ENCODE measurements at regions not wholly inside any gene's neighbourhood (a gene's known extent, or its start where the extent isn't known, plus 50 kb on each side); places are given as distances from the start of the nearest gene placed in this dataset.

DNA sequence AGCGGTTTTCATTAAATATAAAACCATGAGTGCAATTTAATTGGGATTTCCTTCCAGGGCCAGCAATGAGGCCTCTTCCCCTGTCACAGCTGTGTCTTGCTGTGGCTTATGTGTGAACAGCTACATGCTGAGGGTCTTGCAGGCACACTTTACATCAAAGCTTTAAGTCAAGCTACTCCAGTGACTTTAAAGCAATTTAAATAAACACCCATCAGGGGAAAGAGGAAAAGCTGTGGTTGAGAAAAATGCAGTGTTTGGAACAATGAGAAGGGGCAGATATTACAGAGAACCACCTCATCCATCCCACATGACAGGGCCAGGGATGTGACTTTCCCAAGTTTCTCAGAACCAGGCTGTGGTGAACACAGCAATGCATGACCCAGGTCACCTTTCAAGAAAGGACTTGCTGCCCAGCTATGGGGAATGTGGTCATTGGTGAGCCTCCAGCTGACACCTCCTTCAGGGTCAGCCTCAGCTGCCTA lies 115.9 kb upstream of the LPAR1 start:
- Histone ChIP-seq H3K4me1 (no peaks in the 10 kb centered on the region), H3K27me3 (replicated peaks; ENCODE audit: control insufficient read depth, insufficient read depth, low read length) (no peaks in the 10 kb centered on the region), H3K4me3 (ENCODE audit: low read depth, low read length) (no peak overlapping the region), H3K9me3 (no peaks in the 10 kb centered on the region), H3K36me3 (ENCODE audit: control insufficient read depth, insufficient read depth, low read length) (no peaks in the 10 kb centered on the region)
- no peaks in the 10 kb centered on the region for H3K9me3 Mint-ChIP-seq (ENCODE audit: unreplicated experiment)
- H3K36me3 Mint-ChIP-seq (ENCODE audit: insufficient read depth, unreplicated experiment): no peaks in the 10 kb centered on the region
- H3K27ac Mint-ChIP-seq (ENCODE audit: unreplicated experiment): no peak overlapping the region
- no peaks in the 10 kb centered on the region for H3K4me1 Mint-ChIP-seq (ENCODE audit: low read depth, unreplicated experiment)
- intact Hi-C loops (cut with micrococcal nuclease; ENCODE audit: unreplicated experiment): no loop called here
- H3K4me3 Mint-ChIP-seq (ENCODE audit: unreplicated experiment): no peak overlapping the region
- no peak for DNase-seq
- ChIA-PET CTCF (no interaction called here), POLR2A (no interaction called here)
- no TSS peak for BruUV-seq (replicated peaks)
- TF ChIP-seq, protein P1, sequence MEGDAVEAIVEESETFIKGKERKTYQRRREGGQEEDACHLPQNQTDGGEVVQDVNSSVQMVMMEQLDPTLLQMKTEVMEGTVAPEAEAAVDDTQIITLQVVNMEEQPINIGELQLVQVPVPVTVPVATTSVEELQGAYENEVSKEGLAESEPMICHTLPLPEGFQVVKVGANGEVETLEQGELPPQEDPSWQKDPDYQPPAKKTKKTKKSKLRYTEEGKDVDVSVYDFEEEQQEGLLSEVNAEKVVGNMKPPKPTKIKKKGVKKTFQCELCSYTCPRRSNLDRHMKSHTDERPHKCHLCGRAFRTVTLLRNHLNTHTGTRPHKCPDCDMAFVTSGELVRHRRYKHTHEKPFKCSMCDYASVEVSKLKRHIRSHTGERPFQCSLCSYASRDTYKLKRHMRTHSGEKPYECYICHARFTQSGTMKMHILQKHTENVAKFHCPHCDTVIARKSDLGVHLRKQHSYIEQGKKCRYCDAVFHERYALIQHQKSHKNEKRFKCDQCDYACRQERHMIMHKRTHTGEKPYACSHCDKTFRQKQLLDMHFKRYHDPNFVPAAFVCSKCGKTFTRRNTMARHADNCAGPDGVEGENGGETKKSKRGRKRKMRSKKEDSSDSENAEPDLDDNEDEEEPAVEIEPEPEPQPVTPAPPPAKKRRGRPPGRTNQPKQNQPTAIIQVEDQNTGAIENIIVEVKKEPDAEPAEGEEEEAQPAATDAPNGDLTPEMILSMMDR (IDR thresholded peaks at IDR 0.05; ENCODE audit: insufficient read depth in 1 of 2, low read depth in 1 of 2, low read length in 1 of 2, severe bottlenecking in 1 of 2, unreplicated experiment in 1 of 2): no peak
- peaks cover 9% of the 10 kb centered on the region for H3K27me3 Mint-ChIP-seq (ENCODE audit: insufficient read depth, unreplicated experiment)

DNA sequence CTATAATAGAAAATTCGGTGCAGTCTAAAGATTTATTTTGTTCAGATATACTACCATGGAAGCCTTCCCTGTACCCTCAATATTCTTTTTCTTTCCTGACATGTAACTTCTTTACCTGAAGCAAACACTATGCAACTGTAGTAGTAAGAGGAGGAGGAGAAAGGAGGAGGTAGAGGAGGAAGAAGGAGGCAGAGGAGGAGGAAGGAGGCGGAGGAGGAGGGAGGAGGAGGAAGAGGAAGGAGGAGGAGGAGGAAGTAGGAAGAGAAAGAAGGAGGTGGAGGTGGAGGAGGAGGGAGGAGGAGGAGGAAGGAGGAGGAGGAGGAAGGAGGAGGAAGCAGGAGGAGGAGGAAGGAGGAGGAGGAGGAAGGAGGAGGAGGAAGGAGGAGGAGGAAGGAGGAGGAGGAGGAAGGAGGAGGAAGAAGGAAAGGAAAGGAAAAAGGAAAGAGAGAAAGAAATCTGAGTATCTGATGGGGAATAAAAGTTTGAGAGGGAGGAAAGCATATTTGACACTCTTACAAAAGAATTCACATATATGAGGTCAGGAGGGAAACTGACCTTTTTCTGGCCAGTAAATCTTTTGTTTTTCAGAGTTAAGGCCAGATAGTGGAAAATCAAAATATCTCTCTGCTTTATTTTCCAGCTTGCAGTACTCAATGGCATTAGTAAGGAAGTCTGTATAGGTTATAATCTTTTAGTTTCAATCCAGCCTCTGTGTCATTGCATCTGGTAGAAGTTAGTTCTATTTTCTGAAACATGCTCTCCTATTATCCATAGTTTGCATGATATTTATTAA lies 114.5 kb upstream of the LPAR1 start:
- Mint-ChIP-seq H3K4me1 (ENCODE audit: low read depth, unreplicated experiment) (no peaks in the 10 kb centered on the region), H3K36me3 (ENCODE audit: insufficient read depth, unreplicated experiment) (no peaks in the 10 kb centered on the region), H3K27ac (ENCODE audit: unreplicated experiment) (no peak overlapping the region), H3K27me3 (ENCODE audit: insufficient read depth, unreplicated experiment) (peaks cover 6% of the 10 kb centered on the region), H3K4me3 (ENCODE audit: unreplicated experiment) (no peak overlapping the region), H3K9me3 (ENCODE audit: unreplicated experiment) (no peaks in the 10 kb centered on the region)
- intact Hi-C loops (cut with micrococcal nuclease; ENCODE audit: unreplicated experiment): no loop called here
- TF ChIP-seq, protein P1 (IDR thresholded peaks at IDR 0.05; ENCODE audit: insufficient read depth in 1 of 2, low read depth in 1 of 2, low read length in 1 of 2, severe bottlenecking in 1 of 2, unreplicated experiment in 1 of 2): no peak
- H3K4me3 ChIP-seq (ENCODE audit: low read depth, low read length): no peak overlapping the region
- no TSS peak for BruUV-seq (replicated peaks)
- no peaks in the 10 kb centered on the region for H3K9me3 ChIP-seq
- ChIA-PET CTCF (no interaction called here), POLR2A (no interaction called here)
- H3K4me1 ChIP-seq: no peaks in the 10 kb centered on the region
- H3K27me3 ChIP-seq (replicated peaks; ENCODE audit: control insufficient read depth, insufficient read depth, low read length): no peaks in the 10 kb centered on the region
- no peak for DNase-seq
- H3K36me3 ChIP-seq (ENCODE audit: control insufficient read depth, insufficient read depth, low read length): no peaks in the 10 kb centered on the region

- POLR2A ChIA-PET: no interaction called here
- H3K36me3 ChIP-seq (ENCODE audit: control insufficient read depth, insufficient read depth, low read length): no peaks in the 10 kb centered on the region
- no peaks in the 10 kb centered on the region for H3K9me3 Mint-ChIP-seq (ENCODE audit: unreplicated experiment)
- no peaks in the 10 kb centered on the region for H3K4me1 Mint-ChIP-seq (ENCODE audit: low read depth, unreplicated experiment)
- H3K4me1 ChIP-seq: no peaks in the 10 kb centered on the region
- H3K4me3 Mint-ChIP-seq (ENCODE audit: unreplicated experiment): no peak overlapping the region
- peaks cover 6% of the 10 kb centered on the region for H3K27me3 Mint-ChIP-seq (ENCODE audit: insufficient read depth, unreplicated experiment)
- no TSS peak for BruUV-seq (replicated peaks)
- intact Hi-C loops (cut with micrococcal nuclease; ENCODE audit: unreplicated experiment): no loop called here
- H3K4me3 ChIP-seq (ENCODE audit: low read depth, low read length): no peak overlapping the region
- H3K9me3 ChIP-seq: no peaks in the 10 kb centered on the region
- CTCF ChIA-PET: interaction anchor here (1.2 kb wide), 1 partner anchor 115 kb away, joined by 3 read pairs; no protein-coding TSS in a partner anchor
- H3K27ac Mint-ChIP-seq (ENCODE audit: unreplicated experiment): no peak overlapping the region
- no peaks in the 10 kb centered on the region for H3K27me3 ChIP-seq (replicated peaks; ENCODE audit: control insufficient read depth, insufficient read depth, low read length)
- no peak for DNase-seq
- TF ChIP-seq, protein P1 (IDR thresholded peaks at IDR 0.05; ENCODE audit: insufficient read depth in 1 of 2, low read depth in 1 of 2, low read length in 1 of 2, severe bottlenecking in 1 of 2, unreplicated experiment in 1 of 2): peak; percentile 18 to 40
- no peaks in the 10 kb centered on the region for H3K36me3 Mint-ChIP-seq (ENCODE audit: insufficient read depth, unreplicated experiment)
Measured at GRCh38 chr9:111151537-111151936, 113.3 kb upstream of the LPAR1 start.

Measured in Caco-2 (cell line).